CD1c-positive myeloid dendritic cell (primary cell): ENCODE measurements at regions not wholly inside any gene's neighbourhood (a gene's known extent, or its start where the extent isn't known, plus 50 kb on each side); places are given as distances from the start of the nearest gene placed in this dataset.

ENCODE experiments used
- DNase-seq: peaks from one replicate; pipeline ENCODE4 v3.0.0-alpha.2; 2016; ENCODE audit errors: extremely low spot score

DNA sequence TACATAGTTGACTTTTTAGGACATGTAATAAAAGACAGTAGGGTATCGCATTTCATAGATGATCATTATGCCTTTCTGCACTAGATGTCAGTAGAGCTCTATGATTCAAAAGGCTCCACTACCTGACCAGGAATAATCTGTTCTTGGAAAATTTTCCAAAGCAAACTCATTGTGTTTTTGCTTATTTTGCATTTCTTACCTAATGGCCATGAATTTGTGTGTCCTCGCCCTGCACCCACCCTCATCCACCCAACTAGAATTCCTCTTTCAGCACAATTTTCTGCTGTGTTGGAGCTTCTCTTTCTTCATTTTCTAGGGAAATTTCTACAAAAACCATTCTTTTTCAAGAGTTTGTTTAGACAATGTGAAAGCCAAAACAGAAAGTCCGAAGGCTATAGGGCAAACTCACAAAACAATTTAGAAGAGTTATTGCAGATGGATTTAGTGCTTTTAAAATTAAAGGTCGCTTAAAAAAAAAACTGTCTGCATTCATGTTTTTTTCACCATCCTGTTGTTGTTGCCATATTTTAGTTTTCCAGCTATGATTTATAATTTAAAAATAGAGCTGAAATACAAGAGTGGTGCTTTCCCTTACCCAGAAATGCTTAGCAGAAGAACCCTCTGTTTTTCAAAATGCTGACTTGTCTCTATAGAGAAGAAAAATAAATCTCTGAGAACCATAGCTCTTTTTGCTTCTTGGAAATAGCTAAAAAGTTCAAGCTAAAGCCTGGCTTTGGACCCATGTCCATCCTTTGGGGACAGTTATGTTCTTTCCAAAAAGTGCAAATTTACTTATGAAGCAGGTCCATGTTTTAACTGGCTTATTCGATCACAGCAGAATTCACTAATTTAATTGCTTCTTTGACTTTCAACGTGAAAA lies 183.7 kb downstream of the SPATA18 start:
- DNase-seq = no peak

- DNase-seq = no peak
Measured at GRCh38 chr4:52235552-52236201, 184.6 kb downstream of the SPATA18 start.

DNA sequence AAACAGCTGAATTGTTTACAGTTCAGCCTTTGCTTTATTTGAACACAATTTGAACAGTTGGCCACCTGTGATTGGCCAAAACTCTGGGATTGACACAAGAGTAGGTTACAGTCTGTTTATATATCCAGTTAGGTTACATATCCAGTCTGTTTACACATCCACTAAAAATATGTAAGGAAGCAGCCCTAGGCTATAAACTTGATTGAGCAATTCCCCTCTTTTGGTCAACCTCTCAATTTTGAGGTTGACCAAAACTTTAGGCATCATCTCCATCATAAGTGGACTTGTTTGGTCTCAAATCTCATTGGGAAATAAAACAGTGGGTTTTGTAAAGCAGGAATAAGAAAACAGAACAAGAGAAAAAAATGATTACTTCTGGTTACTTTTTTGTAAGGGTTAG lies 190.8 kb downstream of the SPATA18 start:
- DNase-seq = no peak

- no peak for DNase-seq
Measured at GRCh38 chr4:52243367-52243766, 192.3 kb downstream of the SPATA18 start.

GRCh38 chr4:52244103-52244775 lies 193.1 kb downstream of the SPATA18 start:
- DNase-seq = no peak

- no peak for DNase-seq
Measured at GRCh38 chr4:52244848-52245247, 193.7 kb downstream of the SPATA18 start.

GRCh38 chr4:52246827-52247226 lies 195.7 kb downstream of the SPATA18 start:
- DNase-seq = no peak

GRCh38 chr4:52247941-52248340 lies 196.8 kb downstream of the SPATA18 start:
- DNase-seq = no peak

- DNase-seq = no peak
Measured at GRCh38 chr4:52248820-52249219, 197.7 kb downstream of the SPATA18 start.

DNA sequence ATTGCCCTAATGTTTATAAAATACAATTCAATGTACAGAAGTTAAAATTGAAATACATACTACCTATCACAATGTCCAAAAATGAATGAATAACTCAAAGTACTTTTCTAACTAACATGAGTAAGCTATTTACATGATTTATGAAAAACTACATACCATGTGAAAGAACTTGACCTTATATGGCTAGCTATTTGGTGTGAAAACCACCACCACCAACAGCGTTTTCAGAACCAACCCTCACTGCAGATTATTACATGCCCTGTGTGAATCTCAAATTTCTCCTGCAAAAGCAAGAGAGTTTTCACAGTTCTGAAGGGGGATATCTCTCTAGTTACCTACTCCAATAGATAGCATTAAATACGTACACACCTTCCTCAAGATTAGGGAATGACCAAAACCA lies 198.5 kb downstream of the SPATA18 start:
- DNase-seq = no peak

GRCh38 chr4:52250154-52250553 lies 199.1 kb downstream of the SPATA18 start:
- DNase-seq = no peak

- no peak for DNase-seq
Measured at GRCh38 chr4:52251864-52252263, 200.8 kb downstream of the SPATA18 start.

- no peak for DNase-seq
Measured at GRCh38 chr4:52253025-52253424, 201.9 kb downstream of the SPATA18 start.

- no peak for DNase-seq
Measured at GRCh38 chr4:52256522-52256921, 205.4 kb downstream of the SPATA18 start.

DNA sequence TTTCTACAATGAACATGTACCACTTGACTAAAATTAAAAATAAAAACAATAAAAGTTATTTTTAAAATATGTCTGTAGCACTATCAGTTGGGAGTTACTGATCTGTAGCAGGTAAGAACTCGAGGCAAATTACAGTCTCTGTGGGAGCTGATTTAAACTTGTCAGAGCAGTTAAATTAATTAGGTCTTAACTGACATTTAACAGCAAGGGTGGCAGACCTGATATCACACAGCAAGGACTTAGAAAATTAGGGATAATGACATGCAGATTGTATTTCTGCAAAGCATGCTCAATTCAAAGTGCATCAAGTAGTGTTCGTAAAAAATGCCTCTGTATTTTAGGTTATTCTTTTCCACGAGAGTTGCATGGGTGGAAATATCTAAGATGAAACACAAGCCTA lies 208.9 kb downstream of the SPATA18 start:
- no peak for DNase-seq

- DNase-seq = no peak
Measured at GRCh38 chr4:52260514-52261210, 209.6 kb downstream of the SPATA18 start.

GRCh38 chr4:52263607-52264006 lies 212.5 kb downstream of the SPATA18 start:
- DNase-seq = no peak

DNA sequence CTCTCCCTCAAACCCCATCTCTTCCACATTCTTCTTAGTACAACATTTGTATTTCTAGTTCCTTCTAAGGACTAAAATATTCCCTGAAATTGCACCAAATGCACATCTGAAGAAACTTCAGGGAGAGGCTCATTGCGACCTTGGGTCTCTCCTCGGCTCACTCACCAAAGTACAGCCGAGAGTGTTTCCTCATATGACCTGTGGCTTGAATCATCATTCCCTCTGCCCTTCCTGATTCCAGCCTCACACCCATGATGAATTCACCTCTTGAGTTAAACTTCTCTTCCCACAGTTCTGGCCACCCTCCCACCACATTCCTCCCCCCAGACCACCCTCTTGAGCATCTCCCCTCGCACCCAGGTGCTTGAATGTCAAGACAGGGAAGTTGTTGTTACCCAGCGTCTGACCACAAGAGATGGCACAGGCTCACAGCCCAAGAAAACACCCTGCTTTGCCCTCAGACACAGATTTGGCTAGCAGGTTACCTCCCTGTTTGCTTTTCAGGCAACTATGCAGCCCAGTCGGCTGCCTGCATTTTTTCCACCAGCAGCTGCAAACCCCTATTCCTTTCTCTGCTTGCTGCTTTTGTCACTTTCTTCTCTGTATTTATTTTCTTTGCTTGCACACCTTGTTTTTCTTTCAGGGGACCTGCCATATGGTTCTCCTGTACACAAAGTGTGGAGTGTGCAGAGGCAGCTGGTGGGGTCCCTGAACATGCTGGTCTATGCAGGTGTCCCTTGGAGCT lies 214.8 kb downstream of the SPATA18 start:
- DNase-seq = no peak

GRCh38 chr4:52266537-52267137 lies 215.5 kb downstream of the SPATA18 start:
- DNase-seq = no peak

- DNase-seq = no peak
Measured at GRCh38 chr4:52269761-52270160, 218.7 kb downstream of the SPATA18 start.

- DNase-seq = no peak
Measured at GRCh38 chr4:52273885-52274284, 222.8 kb downstream of the SPATA18 start.
